ENCODE measurements at regions not wholly inside any gene's neighbourhood (a gene's known extent, or its start where the extent isn't known, plus 50 kb on each side); places are given as distances from the start of the nearest gene placed in this dataset.
"Not testable (repeated sequence)": the region's sequence is repeated elsewhere in the genome, so short reads cannot be mapped to it uniquely, and the experiment has no call there.

- Mint-ChIP-seq H3K27me3 (ENCODE audit: low read depth) (no peaks in the 10 kb centered on the region), H3K36me3 (no peaks in the 10 kb centered on the region), H3K27ac (no peak overlapping the region), H3K4me3 (no peak overlapping the region), H3K9me3 (peaks cover 17% of the 10 kb centered on the region), H3K4me1 (no peaks in the 10 kb centered on the region)
- TF ChIP-seq CTCF (IDR thresholded peaks at IDR 0.05; ENCODE audit: unreplicated experiment), result no peak
- no peak for DNase-seq (ENCODE audit: low spot score in 2 of 2, unreplicated experiment in 2 of 2)
Measured at GRCh38 chr4:111417521-111417920, 727.7 kb upstream of the FAM241A start.

GRCh38 chr4:111433441-111433840 is 711.8 kb upstream of the FAM241A start:
- Mint-ChIP-seq H3K27ac (peak overlapping the region; percentile 22), H3K9me3 (peaks cover 7% of the 10 kb centered on the region), H3K36me3 (no peaks in the 10 kb centered on the region), H3K4me3 (no peak overlapping the region), H3K4me1 (peaks cover 23% of the 10 kb centered on the region), H3K27me3 (ENCODE audit: low read depth) (no peaks in the 10 kb centered on the region)
- DNase-seq (ENCODE audit: low spot score in 2 of 2, unreplicated experiment in 2 of 2), result no peak
- no peak for TF ChIP-seq CTCF (IDR thresholded peaks at IDR 0.05; ENCODE audit: unreplicated experiment)

GRCh38 chr4:111434586-111434985 is 710.7 kb upstream of the FAM241A start:
- peaks cover 23% of the 10 kb centered on the region for H3K4me1 Mint-ChIP-seq
- no peaks in the 10 kb centered on the region for H3K27me3 Mint-ChIP-seq (ENCODE audit: low read depth)
- no peak overlapping the region for H3K4me3 Mint-ChIP-seq
- peaks cover 5% of the 10 kb centered on the region for H3K9me3 Mint-ChIP-seq
- no peak overlapping the region for H3K27ac Mint-ChIP-seq
- no peaks in the 10 kb centered on the region for H3K36me3 Mint-ChIP-seq
- TF ChIP-seq CTCF (IDR thresholded peaks at IDR 0.05; ENCODE audit: unreplicated experiment), result no peak
- DNase-seq (ENCODE audit: low spot score in 2 of 2, unreplicated experiment in 2 of 2), result no peak

GRCh38 chr4:111435986-111436744 is 709.1 kb upstream of the FAM241A start:
- Mint-ChIP-seq H3K9me3 (peaks cover 5% of the 10 kb centered on the region), H3K27me3 (ENCODE audit: low read depth) (no peaks in the 10 kb centered on the region), H3K4me3 (no peak overlapping the region), H3K4me1 (peaks cover 23% of the 10 kb centered on the region), H3K36me3 (no peaks in the 10 kb centered on the region), H3K27ac (no peak overlapping the region)
- DNase-seq (ENCODE audit: low spot score in 2 of 2, unreplicated experiment in 2 of 2), result no peak
- TF ChIP-seq CTCF (IDR thresholded peaks at IDR 0.05; ENCODE audit: unreplicated experiment), result no peak

GRCh38 chr4:111441687-111442086 is 703.6 kb upstream of the FAM241A start:
- Mint-ChIP-seq H3K9me3 (peaks cover 26% of the 10 kb centered on the region), H3K36me3 (no peaks in the 10 kb centered on the region), H3K4me1 (no peaks in the 10 kb centered on the region), H3K4me3 (no peak overlapping the region), H3K27me3 (ENCODE audit: low read depth) (no peaks in the 10 kb centered on the region), H3K27ac (no peak overlapping the region)
- no peak for DNase-seq (ENCODE audit: low spot score in 2 of 2, unreplicated experiment in 2 of 2)
- TF ChIP-seq CTCF (IDR thresholded peaks at IDR 0.05; ENCODE audit: unreplicated experiment), result no peak

GRCh38 chr4:111444836-111445235 is 700.4 kb upstream of the FAM241A start:
- not testable (repeated sequence) for H3K36me3 Mint-ChIP-seq; H3K27ac Mint-ChIP-seq; H3K27me3 Mint-ChIP-seq (ENCODE audit: low read depth); H3K4me3 Mint-ChIP-seq; DNase-seq (ENCODE audit: low spot score in 2 of 2, unreplicated experiment in 2 of 2); H3K4me1 Mint-ChIP-seq
- H3K9me3 Mint-ChIP-seq, result peaks cover 38% of the 10 kb centered on the region
